ENCODE measurements at regions not wholly inside any gene's neighbourhood (a gene's known extent, or its start where the extent isn't known, plus 50 kb on each side); places are given as distances from the start of the nearest gene placed in this dataset.

DNA sequence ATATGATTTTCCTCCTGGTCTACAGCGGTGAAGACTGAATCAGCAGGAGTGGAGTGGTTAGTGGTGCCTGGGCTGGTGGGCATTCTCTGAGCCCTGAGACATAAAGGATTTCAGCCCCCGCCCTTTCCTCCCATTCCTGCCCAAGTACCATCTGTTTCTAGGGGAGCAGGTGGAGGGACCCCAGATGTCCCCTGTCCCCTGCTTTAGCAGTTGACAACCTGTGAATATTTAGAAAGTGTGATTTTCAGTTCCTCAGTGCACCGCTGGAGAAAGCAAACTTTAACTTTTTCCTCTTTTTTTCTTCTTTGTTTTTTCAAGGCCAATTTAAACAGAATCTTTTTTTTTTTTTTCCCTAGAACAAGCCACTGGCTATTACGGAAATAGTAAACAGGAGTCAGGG is 163.8 kb upstream of the MYL2 start:
- TF ChIP-seq, protein P1, sequence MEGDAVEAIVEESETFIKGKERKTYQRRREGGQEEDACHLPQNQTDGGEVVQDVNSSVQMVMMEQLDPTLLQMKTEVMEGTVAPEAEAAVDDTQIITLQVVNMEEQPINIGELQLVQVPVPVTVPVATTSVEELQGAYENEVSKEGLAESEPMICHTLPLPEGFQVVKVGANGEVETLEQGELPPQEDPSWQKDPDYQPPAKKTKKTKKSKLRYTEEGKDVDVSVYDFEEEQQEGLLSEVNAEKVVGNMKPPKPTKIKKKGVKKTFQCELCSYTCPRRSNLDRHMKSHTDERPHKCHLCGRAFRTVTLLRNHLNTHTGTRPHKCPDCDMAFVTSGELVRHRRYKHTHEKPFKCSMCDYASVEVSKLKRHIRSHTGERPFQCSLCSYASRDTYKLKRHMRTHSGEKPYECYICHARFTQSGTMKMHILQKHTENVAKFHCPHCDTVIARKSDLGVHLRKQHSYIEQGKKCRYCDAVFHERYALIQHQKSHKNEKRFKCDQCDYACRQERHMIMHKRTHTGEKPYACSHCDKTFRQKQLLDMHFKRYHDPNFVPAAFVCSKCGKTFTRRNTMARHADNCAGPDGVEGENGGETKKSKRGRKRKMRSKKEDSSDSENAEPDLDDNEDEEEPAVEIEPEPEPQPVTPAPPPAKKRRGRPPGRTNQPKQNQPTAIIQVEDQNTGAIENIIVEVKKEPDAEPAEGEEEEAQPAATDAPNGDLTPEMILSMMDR (conservative IDR thresholded peaks at IDR 0.05; ENCODE audit: low read depth in 2 of 2), result no peak
- no peak for TF ChIP-seq EZH2phosphoT487 (IDR thresholded peaks at IDR 0.05; ENCODE audit: unreplicated experiment)
- no peak for TF ChIP-seq EZH2 (IDR thresholded peaks at IDR 0.05; ENCODE audit: low read depth, unreplicated experiment)
- no peak for TF ChIP-seq ETS1 (IDR thresholded peaks at IDR 0.05)
- TF ChIP-seq POLR2AphosphoS5 (IDR thresholded peaks at IDR 0.05; ENCODE audit: low read depth), result no peak
- TF ChIP-seq REST (IDR thresholded peaks at IDR 0.05; ENCODE audit: unreplicated experiment), result no peak
- no peak for TF ChIP-seq CREB1 (CRISPR knock-in tag; IDR thresholded peaks at IDR 0.05; ENCODE audit: low read depth)
- TF ChIP-seq NANOG (IDR thresholded peaks at IDR 0.05; ENCODE audit: borderline replicate concordance), result no peak
- TF ChIP-seq JUNB (IDR thresholded peaks at IDR 0.05; ENCODE audit: unreplicated experiment), result no peak
- no peak for TF ChIP-seq ZNF331 (CRISPR knock-in tag; IDR thresholded peaks at IDR 0.05; ENCODE audit: low read depth)
- TF ChIP-seq ZNF114 (CRISPR knock-in tag; IDR thresholded peaks at IDR 0.05), result no peak
